ENCODE measurements at regions not wholly inside any gene's neighbourhood (a gene's known extent, or its start where the extent isn't known, plus 50 kb on each side); places are given as distances from the start of the nearest gene placed in this dataset.

DNA sequence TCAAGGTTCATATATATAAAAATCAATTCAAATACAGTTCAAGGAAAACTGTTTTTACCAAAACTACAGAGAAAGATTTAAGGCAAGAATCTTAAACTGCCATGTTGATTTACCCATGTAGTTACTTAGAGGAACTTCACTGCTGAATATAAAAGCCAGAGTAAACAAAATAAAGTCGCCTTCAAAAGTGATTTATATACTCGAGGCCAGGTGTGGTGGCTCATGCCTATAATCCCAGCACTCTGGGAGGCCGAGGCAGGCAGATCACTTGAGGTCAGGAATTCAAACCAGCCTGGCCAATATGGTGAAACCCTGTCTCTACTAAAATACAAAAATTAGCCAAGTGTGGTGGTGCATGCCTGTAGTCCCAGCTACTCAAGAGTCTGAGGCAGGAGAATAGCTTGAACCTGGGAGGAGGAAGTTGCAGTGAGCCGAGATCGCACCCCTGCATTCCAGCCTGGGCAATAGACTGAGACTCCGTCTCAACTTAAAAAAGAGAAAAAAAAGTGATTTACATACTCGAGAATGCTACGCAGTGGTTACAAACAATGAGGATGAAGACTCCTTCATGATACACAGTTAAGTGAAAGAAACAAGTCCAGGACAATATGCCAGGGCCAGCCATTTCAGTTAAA lies 54.1 kb upstream of the CNEP1R1 start:
- no peaks in the 10 kb centered on the region for H3K9me3 ChIP-seq (replicated peaks; ENCODE audit: control insufficient read depth, insufficient read depth, low read length)
- intact Hi-C loops (cut with micrococcal nuclease), result no loop called here
- H3K4me1 ChIP-seq (ENCODE audit: control insufficient read depth, extremely low read depth, insufficient read depth, low read length), result no peaks in the 10 kb centered on the region
- TF ChIP-seq MYC (IDR thresholded peaks at IDR 0.05; ENCODE audit: low read depth, low read length) (no peak), POLR2AphosphoS5 (IDR thresholded peaks at IDR 0.05; ENCODE audit: insufficient read depth, low read depth, low read length) (no peak), EZH2 (IDR thresholded peaks at IDR 0.05; ENCODE audit: borderline replicate concordance, low read depth, low read length, severe bottlenecking) (no peak), GATA2 (IDR thresholded peaks at IDR 0.05; ENCODE audit: insufficient read depth, insufficient read length, low read depth, low read length) (no peak), FOS (IDR thresholded peaks at IDR 0.05; ENCODE audit: borderline replicate concordance, insufficient read depth, low read length) (no peak), POLR2A (IDR thresholded peaks at IDR 0.05; ENCODE audit: low read depth, low read length) (no peak), JUN (IDR thresholded peaks at IDR 0.05; ENCODE audit: borderline replicate concordance, insufficient read depth, insufficient read length, low read depth) (no peak)
- TF ChIP-seq, protein P1, sequence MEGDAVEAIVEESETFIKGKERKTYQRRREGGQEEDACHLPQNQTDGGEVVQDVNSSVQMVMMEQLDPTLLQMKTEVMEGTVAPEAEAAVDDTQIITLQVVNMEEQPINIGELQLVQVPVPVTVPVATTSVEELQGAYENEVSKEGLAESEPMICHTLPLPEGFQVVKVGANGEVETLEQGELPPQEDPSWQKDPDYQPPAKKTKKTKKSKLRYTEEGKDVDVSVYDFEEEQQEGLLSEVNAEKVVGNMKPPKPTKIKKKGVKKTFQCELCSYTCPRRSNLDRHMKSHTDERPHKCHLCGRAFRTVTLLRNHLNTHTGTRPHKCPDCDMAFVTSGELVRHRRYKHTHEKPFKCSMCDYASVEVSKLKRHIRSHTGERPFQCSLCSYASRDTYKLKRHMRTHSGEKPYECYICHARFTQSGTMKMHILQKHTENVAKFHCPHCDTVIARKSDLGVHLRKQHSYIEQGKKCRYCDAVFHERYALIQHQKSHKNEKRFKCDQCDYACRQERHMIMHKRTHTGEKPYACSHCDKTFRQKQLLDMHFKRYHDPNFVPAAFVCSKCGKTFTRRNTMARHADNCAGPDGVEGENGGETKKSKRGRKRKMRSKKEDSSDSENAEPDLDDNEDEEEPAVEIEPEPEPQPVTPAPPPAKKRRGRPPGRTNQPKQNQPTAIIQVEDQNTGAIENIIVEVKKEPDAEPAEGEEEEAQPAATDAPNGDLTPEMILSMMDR (IDR thresholded peaks at IDR 0.05; ENCODE audit: extremely low read depth in 1 of 2, insufficient read depth in 1 of 2, low read depth in 1 of 2, low read length in 2 of 2), result no peak
- TF ChIP-seq, protein P2, sequence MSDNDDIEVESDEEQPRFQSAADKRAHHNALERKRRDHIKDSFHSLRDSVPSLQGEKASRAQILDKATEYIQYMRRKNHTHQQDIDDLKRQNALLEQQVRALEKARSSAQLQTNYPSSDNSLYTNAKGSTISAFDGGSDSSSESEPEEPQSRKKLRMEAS (IDR thresholded peaks at IDR 0.05; ENCODE audit: insufficient read depth, insufficient read length), result no peak
- no peaks in the 10 kb centered on the region for H4K20me1 ChIP-seq (replicated peaks; ENCODE audit: control insufficient read depth, extremely low read depth, insufficient read depth, low read length)
- H3K9me1 ChIP-seq (replicated peaks; ENCODE audit: control insufficient read depth, extremely low read depth, insufficient read depth, low read length), result no peaks in the 10 kb centered on the region
- FAIRE-seq (no peak), DNase-seq (ENCODE audit: low read depth, low spot score) (no peak)
- H3K27me3 ChIP-seq (ENCODE audit: control insufficient read depth in 2 of 2, insufficient read depth in 2 of 2, low read length in 2 of 2), result peaks cover 0 to 4% of the 10 kb centered on the region in 2 experiments
- no peak overlapping the region for H3K9ac ChIP-seq (replicated peaks; ENCODE audit: extremely low read depth, insufficient read depth, low read length)
- POLR2A ChIA-PET, result no interaction called here
- no peaks in the 10 kb centered on the region for H3K36me3 ChIP-seq (ENCODE audit: control insufficient read depth in 2 of 2, extremely low read depth in 1 of 2, insufficient read depth in 2 of 2, low read length in 2 of 2)
- H3K4me2 ChIP-seq (ENCODE audit: insufficient read depth, low read length), result no peak overlapping the region
- H3K79me2 ChIP-seq (ENCODE audit: control insufficient read depth, insufficient read depth, low read length), result no peaks in the 10 kb centered on the region
- dilution Hi-C loops (cut with MboI; ENCODE audit: extremely low pct_ligation_motif_present, low sequenced_read_pairs), result no loop called here
- no TSS peak for BruUV-seq (replicated peaks)
- no peak overlapping the region for H2AFZ ChIP-seq (ENCODE audit: low read depth, low read length)
- CTCF ChIA-PET, result no interaction called here
- H3K4me3 ChIP-seq (replicated peaks in 1 of 3; ENCODE audit: insufficient read depth in 1 of 3, low read depth in 1 of 3, low read length in 3 of 3), result no peak overlapping the region
- H3K27ac ChIP-seq (ENCODE audit: insufficient read depth, low read depth, low read length), result no peak overlapping the region
